Left lung (tissue), 4 donors: ENCODE measurements at regions not wholly inside any gene's neighbourhood (a gene's known extent, or its start where the extent isn't known, plus 50 kb on each side); places are given as distances from the start of the nearest gene placed in this dataset.

Experiments used
- ATAC-seq: fragments of 200-7000 bp; cut with Tn5 transposase; one replicate; pipeline ENCODE4 v1.9.1; 2020; ENCODE audit warnings: moderate library complexity
- DNase-seq, 4 donors: peaks; one replicate each; pipeline ENCODE4 v3.0.0-alpha.2; 2013 to 2020
- H3K27ac ChIP-seq, 2 donors: fragments of 200-600 bp; sonication (generic) in 1 of 2; one replicate each; pipeline versions ENCODE4 v1.5.0 to v1.8.0; 2020 to 2021
- H3K27me3 ChIP-seq, 2 donors: fragments of 200-600 bp; sonication (generic) in 1 of 2; one replicate each; pipeline versions ENCODE4 v1.5.0 to v1.8.0; 2020 to 2021
- H3K36me3 ChIP-seq, 2 donors: fragments of 200-600 bp; sonication (generic) in 1 of 2; one replicate each; pipeline versions ENCODE4 v1.5.0 to v1.8.0; 2020 to 2021
- H3K4me1 ChIP-seq, 2 donors: fragments of 200-600 bp; one replicate each; pipeline ENCODE4 v1.8.0; 2021
- H3K4me3 ChIP-seq, 2 donors: fragments of 200-600 bp; sonication (generic) in 1 of 2; one replicate each; pipeline versions ENCODE4 v1.5.0 to v1.8.0; 2020 to 2021; ENCODE audit warnings: mild to moderate bottlenecking in 1 of 2
- H3K9me3 ChIP-seq, 2 donors: fragments of 200-600 bp; sonication (generic) in 1 of 2; one replicate each; pipeline versions ENCODE4 v1.5.0 to v1.8.0; 2020 to 2021
- CTCF ChIP-seq, 2 donors: fragments of 200-600 bp; sonication (generic) in 1 of 2; IDR thresholded peaks; one replicate each; pipeline versions ENCODE4 v1.5.0 to v1.8.0; 2021; ENCODE audit warnings: antibody characterized with exemption in 2 of 2
- intact Hi-C, 2 donors: fragments of 100-400 bp; cut with DNase I; formaldehyde crosslinking; loops; one replicate each; pipeline versions ENCODE4 v1.11.2 to v1.14.2; 2022
- donor health status: DM: no; HTN: yes; CAD: no.
- donor health status: DM: no; HTN: no; CAD: no.

DNA sequence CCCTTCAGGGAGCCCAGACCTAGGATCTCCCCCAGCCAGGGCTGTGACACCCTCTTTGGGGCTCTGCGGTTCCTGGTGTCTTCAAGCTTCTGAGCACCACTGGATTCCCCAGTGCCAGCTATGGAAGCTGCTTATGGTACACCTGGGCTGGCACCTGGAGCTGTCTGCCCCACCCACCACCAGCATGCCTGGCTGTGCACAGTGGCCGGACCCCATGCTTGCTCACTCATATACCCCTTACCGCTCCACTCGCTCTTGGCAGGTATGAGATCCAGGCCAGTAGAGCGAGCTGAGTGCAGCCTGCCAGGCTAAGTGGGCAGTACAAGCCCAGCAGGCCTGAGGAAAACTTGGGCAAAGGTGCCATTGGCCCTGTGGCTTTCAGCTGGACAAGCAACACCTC, 114.0 kb downstream of the DACT1 start:
- no peak for DNase-seq

GRCh38 chr14:58752289-58752688, 114.5 kb downstream of the DACT1 start:
- peaks cover 14 to 51% of the 10 kb centered on the region in 2 donors for H3K4me1 ChIP-seq
- ATAC-seq (no peak), DNase-seq (peak in 1 of 4 donors; percentile 57)
- H3K27me3 ChIP-seq = no peaks in the 10 kb centered on the region
- TF ChIP-seq CTCF (IDR thresholded peaks at IDR 0.05) = no peak
- H3K36me3 ChIP-seq = no peaks in the 10 kb centered on the region
- intact Hi-C loops = no loop called here
- no peaks in the 10 kb centered on the region for H3K9me3 ChIP-seq
- H3K4me3 ChIP-seq = no peak overlapping the region
- H3K27ac ChIP-seq = peak overlapping the region; percentile 46 to 69

More for the DNA sequence above, 114.0 kb downstream of the DACT1 start:
- no peaks in the 10 kb centered on the region for H3K36me3 ChIP-seq
- peaks cover 14 to 56% of the 10 kb centered on the region in 2 donors for H3K4me1 ChIP-seq
- H3K4me3 ChIP-seq = no peak overlapping the region
- H3K27me3 ChIP-seq = no peaks in the 10 kb centered on the region
- no peaks in the 10 kb centered on the region for H3K9me3 ChIP-seq
- H3K27ac ChIP-seq = no peak overlapping the region
- no peak for TF ChIP-seq CTCF (IDR thresholded peaks at IDR 0.05)
- intact Hi-C loops = no loop called here
- no peak for ATAC-seq

DNA sequence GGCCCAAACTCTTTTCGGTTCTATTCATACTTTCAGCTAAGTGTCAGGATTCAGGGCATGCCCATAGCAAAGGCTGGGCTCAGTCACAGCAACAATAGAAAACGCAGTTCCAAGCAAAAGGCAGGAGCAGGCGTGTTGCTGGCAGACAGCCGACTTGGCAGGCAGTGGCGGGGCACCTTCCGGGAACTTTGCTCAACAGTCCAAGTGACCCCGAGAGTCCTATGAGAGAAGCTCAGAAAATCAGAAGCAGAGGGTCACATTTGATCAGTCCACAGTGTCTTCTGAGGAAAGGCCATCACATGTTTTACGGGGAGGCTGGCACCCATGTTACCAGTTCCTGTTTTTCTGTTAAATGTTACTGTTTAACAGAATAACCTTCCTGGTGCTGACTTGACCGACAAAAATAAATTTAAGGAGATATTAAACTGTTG, 115.0 kb downstream of the DACT1 start:
- intact Hi-C loops = no loop called here
- Histone ChIP-seq H3K9me3 (no peaks in the 10 kb centered on the region), H3K27ac (peak overlapping the region; percentile 46 to 69), H3K36me3 (no peaks in the 10 kb centered on the region), H3K4me1 (peaks cover 14 to 46% of the 10 kb centered on the region in 2 donors), H3K4me3 (no peak overlapping the region), H3K27me3 (no peaks in the 10 kb centered on the region)
- DNase-seq (peak; percentile 60 to 90 (median 82)), ATAC-seq (peak; percentile 66)
- TF ChIP-seq CTCF (IDR thresholded peaks at IDR 0.05) = no peak

GRCh38 chr14:58755031-58755925, 117.5 kb downstream of the DACT1 start:
- Histone ChIP-seq H3K4me3 (no peak overlapping the region), H3K9me3 (no peaks in the 10 kb centered on the region), H3K4me1 (peaks cover 8 to 21% of the 10 kb centered on the region in 2 donors), H3K36me3 (no peaks in the 10 kb centered on the region), H3K27ac (no peak overlapping the region), H3K27me3 (no peaks in the 10 kb centered on the region)
- ATAC-seq (no peak), DNase-seq (peak in 1 of 4 donors; percentile 53)
- no peak for TF ChIP-seq CTCF (IDR thresholded peaks at IDR 0.05)
- intact Hi-C loops = no loop called here

DNA sequence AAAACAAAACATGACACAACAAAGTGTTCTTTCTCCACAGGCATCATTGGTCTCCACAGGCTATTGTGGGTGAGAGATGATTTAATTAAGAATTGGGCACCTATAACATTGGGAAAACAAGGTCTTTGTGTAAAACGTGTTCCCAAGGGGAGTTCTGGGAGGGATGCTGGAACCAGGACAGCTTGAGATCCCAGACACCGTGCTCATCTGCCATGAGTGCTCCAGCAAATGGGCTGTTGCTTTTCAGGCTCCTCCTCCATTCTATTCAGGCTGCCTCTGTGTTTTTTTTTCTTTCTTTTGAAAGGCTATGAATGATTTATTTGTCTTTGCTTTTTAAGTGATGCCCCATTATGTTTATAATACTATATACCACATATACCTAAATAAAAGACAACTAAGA, 122.4 kb downstream of the DACT1 start:
- H3K4me3 ChIP-seq = no peak overlapping the region
- no peak for DNase-seq
- no peak for ATAC-seq
- no peaks in the 10 kb centered on the region for H3K9me3 ChIP-seq
- no peak overlapping the region for H3K27ac ChIP-seq
- intact Hi-C loops = no loop called here
- no peak for TF ChIP-seq CTCF (IDR thresholded peaks at IDR 0.05)
- no peaks in the 10 kb centered on the region for H3K4me1 ChIP-seq
- H3K27me3 ChIP-seq = no peaks in the 10 kb centered on the region
- H3K36me3 ChIP-seq = no peaks in the 10 kb centered on the region
